Kidney epithelial cell (primary cell): ENCODE measurements at regions not wholly inside any gene's neighbourhood (a gene's known extent, or its start where the extent isn't known, plus 50 kb on each side); places are given as distances from the start of the nearest gene placed in this dataset.

ENCODE experiments used
- DNase-seq: peaks from one replicate; pipeline ENCODE4 v3.0.0-alpha.2; 2010; ENCODE audit warnings: low read depth
- H3K27me3 ChIP-seq: 2 replicates; pipeline ENCODE4 v1.6.0; 2011; ENCODE audit warnings: low read length; ENCODE audit not compliant: control insufficient read depth, insufficient read depth
- H3K36me3 ChIP-seq: 2 replicates; pipeline ENCODE4 v1.5.1; 2011; ENCODE audit warnings: low read length; ENCODE audit not compliant: control insufficient read depth, insufficient read depth
- H3K4me3 ChIP-seq: 2 replicates; pipeline ENCODE4 v1.5.1; 2011; ENCODE audit warnings: low read depth, mild to moderate bottlenecking, control low read depth, low read length
- CTCF ChIP-seq: IDR thresholded peaks from 2 replicates; pipeline ENCODE4 v1.5.1; 2011; ENCODE audit warnings: mild to moderate bottlenecking, moderate library complexity, low read length, control low read depth, inconsistent platforms; ENCODE audit not compliant: insufficient read depth, poor library complexity, severe bottlenecking

GRCh38 chr1:14215151-14215550, 383.3 kb upstream of the KAZN start:
- H3K4me3 ChIP-seq = no peak overlapping the region
- no peaks in the 10 kb centered on the region for H3K27me3 ChIP-seq
- no peaks in the 10 kb centered on the region for H3K36me3 ChIP-seq
- no peak for TF ChIP-seq CTCF
- no peak for DNase-seq

GRCh38 chr1:14217384-14217783, 381.1 kb upstream of the KAZN start:
- TF ChIP-seq CTCF = no peak
- H3K4me3 ChIP-seq = no peak overlapping the region
- no peaks in the 10 kb centered on the region for H3K27me3 ChIP-seq
- no peak for DNase-seq
- no peaks in the 10 kb centered on the region for H3K36me3 ChIP-seq

GRCh38 chr1:14220324-14220723, 378.2 kb upstream of the KAZN start:
- DNase-seq = no peak

GRCh38 chr1:14220811-14221210, 377.7 kb upstream of the KAZN start:
- H3K4me3 ChIP-seq = no peak overlapping the region
- no peaks in the 10 kb centered on the region for H3K27me3 ChIP-seq
- no peaks in the 10 kb centered on the region for H3K36me3 ChIP-seq
- DNase-seq = no peak
- TF ChIP-seq CTCF = no peak

More at GRCh38 chr1:14220324-14220723, 378.2 kb upstream of the KAZN start:
- H3K36me3 ChIP-seq = no peaks in the 10 kb centered on the region
- no peaks in the 10 kb centered on the region for H3K27me3 ChIP-seq
- H3K4me3 ChIP-seq = no peak overlapping the region
- TF ChIP-seq CTCF = no peak

GRCh38 chr1:14222086-14222485, 376.4 kb upstream of the KAZN start:
- no peaks in the 10 kb centered on the region for H3K36me3 ChIP-seq
- TF ChIP-seq CTCF = no peak
- DNase-seq = no peak
- H3K27me3 ChIP-seq = no peaks in the 10 kb centered on the region
- no peak overlapping the region for H3K4me3 ChIP-seq

GRCh38 chr1:14228677-14229076, 369.8 kb upstream of the KAZN start:
- Histone ChIP-seq H3K4me3 (no peak overlapping the region), H3K36me3 (no peaks in the 10 kb centered on the region), H3K27me3 (no peaks in the 10 kb centered on the region)
- no peak for TF ChIP-seq CTCF
- DNase-seq = no peak
